ENCODE measurements at regions not wholly inside any gene's neighbourhood (a gene's known extent, or its start where the extent isn't known, plus 50 kb on each side); places are given as distances from the start of the nearest gene placed in this dataset.
"Not testable (repeated sequence)": the region's sequence is repeated elsewhere in the genome, so short reads cannot be mapped to it uniquely, and the experiment has no call there.

DNA sequence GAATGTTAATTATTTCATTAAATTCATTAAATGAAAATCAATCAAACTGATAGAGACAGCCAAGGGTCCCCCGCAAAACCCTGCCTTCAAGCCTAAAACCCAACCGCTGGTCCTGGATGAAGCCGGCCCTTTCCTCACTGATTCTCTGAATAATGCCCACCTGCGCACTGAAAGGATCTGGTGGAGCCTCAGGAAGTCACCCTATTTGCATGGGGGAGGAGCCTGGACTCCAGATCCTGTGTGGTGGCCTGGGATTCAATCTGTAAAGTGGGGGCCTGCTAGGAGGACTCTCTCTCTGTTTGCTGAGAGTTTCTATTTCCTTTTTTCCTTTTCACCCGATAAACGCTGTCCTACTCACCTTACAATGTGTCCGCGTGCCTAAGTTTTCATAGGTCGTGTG lies 97.9 kb upstream of the ADAMTS3 start:
- no peak for DNase-seq

DNA sequence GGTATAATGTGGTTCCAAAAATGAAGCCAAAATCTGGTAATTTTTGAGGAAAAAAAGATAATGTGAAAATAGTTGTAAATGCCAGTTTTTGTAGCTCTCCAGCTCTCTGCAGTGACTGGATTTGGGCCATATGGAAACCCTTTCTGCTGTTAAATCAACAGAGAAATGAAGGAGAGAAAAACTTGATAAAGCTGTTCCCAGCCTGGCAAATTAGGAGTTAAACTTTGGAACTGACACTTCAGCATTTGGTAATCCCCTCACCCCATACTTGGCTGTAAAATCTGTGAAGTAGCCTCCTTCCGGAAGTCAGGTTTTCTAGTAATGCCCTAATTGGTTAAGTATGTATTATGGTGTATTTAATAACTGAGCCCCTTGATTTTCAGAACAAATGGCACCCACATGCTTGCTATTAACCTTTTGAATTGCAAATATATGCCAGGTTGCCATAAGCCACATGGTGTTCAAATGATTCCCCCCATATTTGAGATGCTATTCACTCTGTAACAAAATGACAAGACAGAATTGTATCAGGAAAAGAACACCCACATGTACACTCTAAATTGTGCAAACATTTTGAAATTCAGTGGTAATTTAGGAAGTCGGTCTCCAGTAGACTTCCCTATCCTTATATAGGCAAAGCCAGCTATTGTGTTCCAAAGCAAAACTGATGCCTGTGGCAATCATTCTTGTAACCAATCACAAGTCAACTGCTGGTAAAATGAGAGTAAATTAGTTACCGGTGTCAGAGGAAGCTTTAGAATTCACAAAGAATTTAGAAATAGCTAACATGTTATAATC lies 96.3 kb upstream of the ADAMTS3 start:
- DNase-seq: no peak

DNA sequence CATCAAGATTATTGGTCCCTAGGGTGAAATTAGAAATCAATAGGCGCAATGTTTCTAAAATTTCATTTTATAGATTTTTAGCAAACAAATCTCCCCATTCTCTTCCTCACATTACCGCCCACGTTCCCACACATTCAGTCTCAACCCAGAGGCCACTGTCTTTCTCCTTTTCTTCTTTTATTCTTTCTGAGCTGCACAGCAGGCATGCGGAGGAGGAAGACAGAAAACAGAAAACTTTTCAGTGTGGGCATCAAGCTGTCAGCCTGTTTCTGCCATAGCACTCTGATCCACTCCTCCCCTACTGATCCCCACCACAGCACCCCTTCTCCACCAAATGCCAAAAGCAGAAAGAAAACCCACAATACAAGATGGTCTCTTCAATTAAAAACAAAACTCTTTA lies 94.8 kb upstream of the ADAMTS3 start:
- no peak for DNase-seq

DNA sequence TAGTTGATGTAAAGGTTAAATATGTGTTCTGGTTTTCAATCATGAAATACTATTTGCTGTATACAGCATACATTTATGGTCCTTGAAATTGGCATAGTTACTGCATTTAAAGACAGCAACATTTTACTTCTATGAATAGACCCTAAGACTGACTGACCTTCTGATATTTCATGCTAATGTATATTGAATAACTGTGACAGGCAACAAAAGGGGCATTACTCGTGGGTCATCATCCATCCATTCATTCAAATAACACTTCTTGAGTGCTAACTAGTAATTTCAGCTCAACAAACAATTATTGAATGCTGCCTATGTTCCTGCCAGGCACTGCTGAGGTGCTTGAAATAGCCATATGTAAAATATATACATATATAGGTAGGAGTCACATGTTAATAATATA lies 92.8 kb upstream of the ADAMTS3 start:
- DNase-seq: no peak

DNA sequence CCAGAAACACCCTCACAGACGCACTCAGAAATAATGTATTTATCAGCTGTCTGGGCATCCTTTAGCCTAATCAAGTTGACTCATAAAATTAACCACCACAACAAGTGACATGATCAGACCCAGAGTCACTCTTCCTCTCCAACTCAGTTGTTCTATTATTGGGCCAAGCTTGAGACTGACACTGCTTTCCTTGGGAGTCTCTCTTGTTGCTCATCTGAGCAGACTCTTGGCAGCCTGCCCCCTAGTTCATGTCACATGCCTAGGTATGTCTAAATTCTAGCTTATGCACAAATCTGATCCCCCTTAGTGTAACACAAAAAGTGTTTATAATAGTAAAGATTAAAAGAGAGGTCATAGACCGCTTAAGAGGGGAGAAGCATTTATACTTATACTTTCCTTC lies 72.6 kb upstream of the ADAMTS3 start:
- no peak for DNase-seq

DNA sequence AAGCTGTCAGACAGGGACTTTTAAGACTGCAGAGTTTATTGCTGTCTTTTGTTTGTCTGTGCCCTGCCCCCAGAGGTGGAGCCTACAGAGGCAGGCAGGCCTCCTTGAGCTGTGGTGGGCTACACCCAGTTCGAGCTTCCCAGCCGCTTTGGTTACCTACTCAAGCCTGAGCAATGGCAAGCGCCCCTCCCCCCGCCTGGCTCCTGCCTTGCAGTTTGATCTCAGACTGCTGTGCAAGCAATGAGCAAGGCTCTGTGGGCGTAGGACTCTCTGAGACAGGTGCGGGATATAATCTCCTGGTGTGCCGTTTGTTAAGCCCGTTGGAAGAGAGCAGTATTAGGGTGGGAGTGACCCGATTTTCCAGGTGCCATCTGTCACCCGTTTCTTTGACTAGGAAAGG lies 67.8 kb upstream of the ADAMTS3 start:
- not testable (repeated sequence) for DNase-seq

DNA sequence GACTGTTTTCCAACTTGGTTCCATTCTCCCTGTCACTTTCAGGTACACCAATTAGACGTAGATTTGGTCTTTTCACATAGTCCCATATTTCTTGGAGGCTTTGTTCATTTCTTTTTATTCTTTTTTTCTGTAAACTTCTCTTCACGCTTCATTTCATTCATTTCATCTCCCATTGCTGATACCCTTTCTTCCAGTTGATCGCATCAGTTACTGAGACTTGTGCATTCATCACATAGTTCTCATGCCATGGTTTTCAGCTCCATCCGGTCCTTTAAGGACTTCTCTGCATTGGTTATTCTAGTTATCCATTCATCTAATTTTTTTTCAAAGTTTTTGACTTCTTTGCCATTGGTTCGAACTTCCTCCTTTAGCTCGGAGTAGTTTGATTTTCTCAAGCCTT lies 66.9 kb upstream of the ADAMTS3 start:
- not testable (repeated sequence) for DNase-seq

DNA sequence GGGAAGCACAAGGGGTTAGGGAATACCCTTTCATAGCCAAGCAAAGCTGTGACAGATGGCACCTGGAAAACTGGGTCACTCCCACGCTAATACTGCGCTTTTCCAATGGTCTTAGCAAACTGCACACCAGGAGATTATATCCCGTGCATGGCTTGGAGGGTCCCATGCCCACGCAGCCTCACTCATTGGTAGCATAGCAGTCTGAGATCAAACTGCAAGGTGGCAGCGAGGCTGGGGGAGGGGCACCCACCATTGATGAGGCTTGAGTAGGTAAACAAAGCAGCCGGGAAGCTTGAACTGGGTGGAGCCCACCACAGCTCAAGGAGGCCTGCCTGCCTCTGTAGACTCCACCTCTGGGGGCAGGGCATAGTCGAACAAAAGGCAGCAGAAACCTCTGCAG lies 63.2 kb upstream of the ADAMTS3 start:
- not testable (repeated sequence) for DNase-seq

DNA sequence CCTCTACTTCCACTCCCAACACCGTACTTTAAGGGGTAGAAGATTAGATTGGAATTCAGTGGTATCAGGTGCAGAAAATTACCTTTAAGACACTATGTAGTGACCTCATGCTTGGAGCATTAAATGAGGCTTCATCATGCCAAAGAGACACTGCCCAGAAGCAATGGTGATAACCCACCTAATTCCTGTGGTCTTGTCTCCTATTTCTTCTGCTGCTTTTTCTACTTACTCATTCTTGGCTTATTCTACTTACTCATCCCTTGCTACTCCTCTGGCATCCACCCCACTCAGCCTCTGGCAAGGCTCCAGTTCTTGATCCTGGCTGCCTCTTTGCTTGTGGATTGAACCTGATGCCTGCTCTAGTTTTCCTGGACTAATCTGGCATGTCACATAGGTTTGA lies 62.3 kb upstream of the ADAMTS3 start:
- no peak for DNase-seq

DNA sequence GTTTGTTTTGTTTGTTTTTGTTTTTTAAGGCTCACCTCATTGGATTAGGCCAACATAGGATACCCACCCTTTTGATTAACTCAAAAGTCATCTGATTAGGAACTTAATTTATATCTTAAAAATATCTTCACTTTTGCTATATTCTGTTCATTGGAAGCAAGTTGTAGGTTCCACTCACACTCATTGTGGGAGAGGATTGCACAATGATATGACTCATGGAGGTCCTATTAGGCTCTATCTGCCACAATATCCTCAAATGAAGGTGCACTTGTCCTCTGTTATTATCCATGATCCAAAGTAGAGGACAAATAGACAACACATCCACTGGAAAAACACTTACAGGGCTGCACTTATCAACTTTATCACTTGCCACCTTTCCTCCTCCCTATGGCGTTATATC lies 60.5 kb upstream of the ADAMTS3 start:
- no peak for DNase-seq

DNA sequence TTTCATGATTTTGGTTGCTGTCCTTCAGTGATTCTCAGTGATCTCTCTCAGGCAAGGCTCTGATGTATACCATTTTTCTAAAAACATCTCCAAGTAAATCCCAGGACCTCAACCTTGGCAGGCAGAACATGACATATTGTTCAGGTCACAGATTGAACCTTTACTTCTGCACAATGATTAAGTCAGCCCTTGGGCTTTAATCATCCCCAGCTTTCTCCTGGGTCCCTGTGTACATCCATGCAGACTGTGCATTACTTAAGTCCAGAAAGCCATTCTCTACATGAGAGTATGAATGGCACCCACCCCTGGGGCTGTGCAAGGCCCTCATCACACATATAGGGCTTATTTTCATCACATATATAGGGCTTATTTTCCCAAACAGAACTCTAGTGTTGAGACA lies 58.7 kb upstream of the ADAMTS3 start:
- DNase-seq: no peak

All from stimulated activated CD4-positive, alpha-beta T cell treated with anti-CD3 and anti-CD28 coated beads, Interleukin-15, amount 100 ng/mL, for 24 hours (primary cell).